GM13977 (cell line): ENCODE measurements at regions not wholly inside any gene's neighbourhood (a gene's known extent, or its start where the extent isn't known, plus 50 kb on each side); places are given as distances from the start of the nearest gene placed in this dataset.

ENCODE experiments used
- DNase-seq: peaks from one replicate; pipeline ENCODE4 v3.0.0; 2012; ENCODE audit warnings: low spot score
- CTCF ChIP-seq: IDR thresholded peaks from 2 replicates; pipeline ENCODE4 v1.5.1; 2012; ENCODE audit warnings: mild to moderate bottlenecking, control low read depth; ENCODE audit not compliant: insufficient read depth; ENCODE audit errors: extremely low read depth, missing control alignments
- in situ Hi-C: fragments of 300-500 bp; cut with MboI; formaldehyde crosslinking; loops from one replicate; pipeline ENCODE4 v1.12.0; 2022; ENCODE audit warnings: low sequenced_read_pairs, low pct_unique_long_range_greater_than_20kb, mixed read lengths, inconsistent platforms; ENCODE audit not compliant: unreplicated experiment

GRCh38 chr7:81245353-81245752 is 326.5 kb upstream of the SEMA3C start:
- DNase-seq = no peak
- TF ChIP-seq CTCF = no peak
- in situ Hi-C loops = no loop called here

GRCh38 chr7:81244224-81244623 is 325.4 kb upstream of the SEMA3C start:
- TF ChIP-seq CTCF = no peak
- in situ Hi-C loops = no loop called here
- no peak for DNase-seq

- in situ Hi-C loops = no loop called here
- no peak for TF ChIP-seq CTCF
- DNase-seq = no peak
Measured at GRCh38 chr7:81236560-81236959, 317.7 kb upstream of the SEMA3C start.

GRCh38 chr7:81235997-81236396 is 317.1 kb upstream of the SEMA3C start:
- in situ Hi-C loops = no loop called here
- no peak for DNase-seq

GRCh38 chr7:81234896-81235295 is 316.0 kb upstream of the SEMA3C start:
- no peak for TF ChIP-seq CTCF
- DNase-seq = no peak
- in situ Hi-C loops = no loop called here

More at GRCh38 chr7:81235997-81236396, 317.1 kb upstream of the SEMA3C start:
- no peak for TF ChIP-seq CTCF

- TF ChIP-seq CTCF = no peak
- in situ Hi-C loops = no loop called here
- DNase-seq = no peak
Measured at GRCh38 chr7:81233208-81233940, 314.5 kb upstream of the SEMA3C start.
